ENCODE measurements at regions not wholly inside any gene's neighbourhood (a gene's known extent, or its start where the extent isn't known, plus 50 kb on each side); places are given as distances from the start of the nearest gene placed in this dataset.

DNA sequence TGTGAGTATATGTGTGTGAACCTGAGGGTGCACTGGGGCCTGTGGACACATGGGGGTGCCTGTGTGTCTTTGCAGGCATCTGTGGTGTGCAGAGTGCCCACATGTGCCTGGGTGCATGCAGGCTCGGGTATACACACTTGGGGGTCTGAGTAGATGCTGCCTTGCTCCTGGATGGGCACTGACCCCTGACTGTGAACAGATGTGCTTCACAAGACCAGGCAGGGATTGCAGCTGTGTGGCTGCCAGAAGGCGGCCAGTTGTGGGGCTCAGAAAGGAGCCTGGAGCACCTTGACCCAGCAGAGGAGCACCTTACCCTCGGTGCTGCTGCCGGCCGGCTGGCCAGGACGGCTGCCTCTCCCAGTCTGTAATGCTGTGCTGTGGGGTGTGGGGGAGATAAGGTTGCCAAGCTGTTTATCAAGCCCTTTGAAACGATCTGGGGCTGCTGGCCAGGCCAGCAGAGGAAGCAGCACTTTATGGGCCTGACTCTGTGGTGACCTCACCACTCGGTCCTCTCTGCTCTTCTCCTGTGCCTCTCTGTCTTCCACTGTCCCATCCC is 55.5 kb upstream of the MRPS22 start (continued):
- no peak for TF ChIP-seq SRSF9 (IDR thresholded peaks at IDR 0.05; ENCODE audit: borderline replicate concordance, low read depth, low read length)
- no peak for TF ChIP-seq ZNF239 (CRISPR knock-in tag; IDR thresholded peaks at IDR 0.05)
- no peak for TF ChIP-seq ZNF12 (CRISPR knock-in tag; IDR thresholded peaks at IDR 0.05)
- no peak for TF ChIP-seq NFXL1 (CRISPR knock-in tag; IDR thresholded peaks at IDR 0.05)
- no peak for TF ChIP-seq NFYB (IDR thresholded peaks at IDR 0.05; ENCODE audit: extremely low read depth, insufficient read length)
- TF ChIP-seq, protein P1, sequence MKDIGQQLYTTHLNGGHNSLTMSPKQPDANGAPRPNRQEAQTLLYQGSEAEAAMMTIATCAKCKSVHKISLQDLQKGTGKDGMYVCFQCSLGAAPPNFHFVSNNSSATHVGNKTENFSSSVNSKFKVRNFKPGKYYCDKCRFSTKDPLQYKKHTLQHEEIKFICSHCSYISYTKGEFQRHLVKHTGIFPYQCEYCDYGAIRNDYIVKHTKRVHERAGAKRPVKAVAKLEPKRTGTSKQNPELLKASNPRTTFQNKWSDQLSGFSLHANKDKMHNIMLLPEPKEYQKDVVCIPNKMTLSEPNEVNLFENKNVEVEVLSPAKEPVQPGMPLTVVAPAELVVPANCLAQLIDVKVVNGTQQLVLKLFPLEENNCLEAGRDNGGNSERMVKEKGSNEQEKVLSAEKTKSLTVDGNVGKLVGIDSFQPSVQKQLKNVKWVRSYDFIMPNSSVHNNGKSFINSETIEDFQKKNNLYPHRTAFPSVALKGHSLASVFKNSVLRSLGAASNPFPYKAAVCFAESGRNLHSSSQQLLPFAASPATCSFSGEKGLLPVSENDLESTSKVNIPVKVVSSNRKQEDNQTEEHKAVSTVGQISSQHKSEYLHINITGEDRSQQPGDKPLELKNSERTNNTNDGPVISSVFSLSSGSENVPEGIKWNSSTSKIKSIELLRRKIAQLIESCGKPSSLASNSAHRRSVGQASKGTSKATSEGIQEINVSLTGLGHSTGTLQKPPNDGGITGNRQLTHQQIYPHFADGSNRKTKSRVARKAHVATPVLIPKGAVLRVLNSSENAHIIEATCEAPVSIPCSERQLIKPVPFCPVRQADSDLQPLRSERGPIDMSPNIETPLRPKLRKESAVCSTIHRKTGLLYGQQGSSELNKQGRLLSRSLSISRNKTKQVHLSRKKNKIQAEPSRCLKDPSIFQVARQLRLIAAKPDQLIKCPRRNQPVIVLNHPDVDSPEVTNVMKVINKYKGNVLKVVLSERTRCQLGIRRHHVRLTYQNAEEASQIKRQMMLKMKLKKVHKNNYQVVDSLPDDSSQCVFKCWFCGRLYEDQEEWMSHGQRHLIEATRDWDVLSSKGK (CRISPR knock-in tag; IDR thresholded peaks at IDR 0.05) = no peak
- peak; percentile 65 for TF ChIP-seq LEF1 (IDR thresholded peaks at IDR 0.05)
- TF ChIP-seq, protein P2, sequence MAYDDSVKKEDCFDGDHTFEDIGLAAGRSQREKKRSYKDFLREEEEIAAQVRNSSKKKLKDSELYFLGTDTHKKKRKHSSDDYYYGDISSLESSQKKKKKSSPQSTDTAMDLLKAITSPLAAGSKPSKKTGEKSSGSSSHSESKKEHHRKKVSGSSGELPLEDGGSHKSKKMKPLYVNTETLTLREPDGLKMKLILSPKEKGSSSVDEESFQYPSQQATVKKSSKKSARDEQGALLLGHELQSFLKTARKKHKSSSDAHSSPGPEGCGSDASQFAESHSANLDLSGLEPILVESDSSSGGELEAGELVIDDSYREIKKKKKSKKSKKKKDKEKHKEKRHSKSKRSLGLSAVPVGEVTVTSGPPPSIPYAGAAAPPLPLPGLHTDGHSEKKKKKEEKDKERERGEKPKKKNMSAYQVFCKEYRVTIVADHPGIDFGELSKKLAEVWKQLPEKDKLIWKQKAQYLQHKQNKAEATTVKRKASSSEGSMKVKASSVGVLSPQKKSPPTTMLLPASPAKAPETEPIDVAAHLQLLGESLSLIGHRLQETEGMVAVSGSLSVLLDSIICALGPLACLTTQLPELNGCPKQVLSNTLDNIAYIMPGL (CRISPR knock-in tag; IDR thresholded peaks at IDR 0.05) = no peak
- TF ChIP-seq TOE1 (IDR thresholded peaks at IDR 0.05; ENCODE audit: borderline replicate concordance) = no peak
- no peak for TF ChIP-seq TOE1 (CRISPR knock-in tag; IDR thresholded peaks at IDR 0.05; ENCODE audit: borderline replicate concordance, low read depth)
- TF ChIP-seq POLR3G (IDR thresholded peaks at IDR 0.05; ENCODE audit: extremely low read depth, insufficient read length, insufficient replicate concordance) = no peak
- no peak for TF ChIP-seq HNRNPK (IDR thresholded peaks at IDR 0.05; ENCODE audit: low read depth, low read length, poor library complexity, severe bottlenecking)
- no peak for TF ChIP-seq ZNF699 (CRISPR knock-in tag; IDR thresholded peaks at IDR 0.05; ENCODE audit: insufficient replicate concordance)
- no peak for TF ChIP-seq ZFX (CRISPR knock-in tag; IDR thresholded peaks at IDR 0.05)
- TF ChIP-seq, protein P3, sequence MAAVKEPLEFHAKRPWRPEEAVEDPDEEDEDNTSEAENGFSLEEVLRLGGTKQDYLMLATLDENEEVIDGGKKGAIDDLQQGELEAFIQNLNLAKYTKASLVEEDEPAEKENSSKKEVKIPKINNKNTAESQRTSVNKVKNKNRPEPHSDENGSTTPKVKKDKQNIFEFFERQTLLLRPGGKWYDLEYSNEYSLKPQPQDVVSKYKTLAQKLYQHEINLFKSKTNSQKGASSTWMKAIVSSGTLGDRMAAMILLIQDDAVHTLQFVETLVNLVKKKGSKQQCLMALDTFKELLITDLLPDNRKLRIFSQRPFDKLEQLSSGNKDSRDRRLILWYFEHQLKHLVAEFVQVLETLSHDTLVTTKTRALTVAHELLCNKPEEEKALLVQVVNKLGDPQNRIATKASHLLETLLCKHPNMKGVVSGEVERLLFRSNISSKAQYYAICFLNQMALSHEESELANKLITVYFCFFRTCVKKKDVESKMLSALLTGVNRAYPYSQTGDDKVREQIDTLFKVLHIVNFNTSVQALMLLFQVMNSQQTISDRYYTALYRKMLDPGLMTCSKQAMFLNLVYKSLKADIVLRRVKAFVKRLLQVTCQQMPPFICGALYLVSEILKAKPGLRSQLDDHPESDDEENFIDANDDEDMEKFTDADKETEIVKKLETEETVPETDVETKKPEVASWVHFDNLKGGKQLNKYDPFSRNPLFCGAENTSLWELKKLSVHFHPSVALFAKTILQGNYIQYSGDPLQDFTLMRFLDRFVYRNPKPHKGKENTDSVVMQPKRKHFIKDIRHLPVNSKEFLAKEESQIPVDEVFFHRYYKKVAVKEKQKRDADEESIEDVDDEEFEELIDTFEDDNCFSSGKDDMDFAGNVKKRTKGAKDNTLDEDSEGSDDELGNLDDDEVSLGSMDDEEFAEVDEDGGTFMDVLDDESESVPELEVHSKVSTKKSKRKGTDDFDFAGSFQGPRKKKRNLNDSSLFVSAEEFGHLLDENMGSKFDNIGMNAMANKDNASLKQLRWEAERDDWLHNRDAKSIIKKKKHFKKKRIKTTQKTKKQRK (IDR thresholded peaks at IDR 0.05; ENCODE audit: borderline replicate concordance, low read depth, low read length) = no peak
- no peak for TF ChIP-seq BACH1 (tag; IDR thresholded peaks at IDR 0.05)
- no peak for TF ChIP-seq ZNF311 (CRISPR knock-in tag; IDR thresholded peaks at IDR 0.05)
- 0 out of 2 replicates have a peak, but pooled peaks have one; percentile 26 for TF ChIP-seq MBD2 (IDR thresholded peaks at IDR 0.05; ENCODE audit: borderline replicate concordance, low read depth)
- TF ChIP-seq SMAD4 (CRISPR knock-in tag; conservative IDR thresholded peaks at IDR 0.05) = peak; percentile 92
- no peak for TF ChIP-seq FOXJ3 (CRISPR knock-in tag; IDR thresholded peaks at IDR 0.05)
- TF ChIP-seq ESRRB (CRISPR knock-in tag; IDR thresholded peaks at IDR 0.05; ENCODE audit: borderline replicate concordance) = no peak
